ENCODE measurements at regions not wholly inside any gene's neighbourhood (a gene's known extent, or its start where the extent isn't known, plus 50 kb on each side); places are given as distances from the start of the nearest gene placed in this dataset.

DNA sequence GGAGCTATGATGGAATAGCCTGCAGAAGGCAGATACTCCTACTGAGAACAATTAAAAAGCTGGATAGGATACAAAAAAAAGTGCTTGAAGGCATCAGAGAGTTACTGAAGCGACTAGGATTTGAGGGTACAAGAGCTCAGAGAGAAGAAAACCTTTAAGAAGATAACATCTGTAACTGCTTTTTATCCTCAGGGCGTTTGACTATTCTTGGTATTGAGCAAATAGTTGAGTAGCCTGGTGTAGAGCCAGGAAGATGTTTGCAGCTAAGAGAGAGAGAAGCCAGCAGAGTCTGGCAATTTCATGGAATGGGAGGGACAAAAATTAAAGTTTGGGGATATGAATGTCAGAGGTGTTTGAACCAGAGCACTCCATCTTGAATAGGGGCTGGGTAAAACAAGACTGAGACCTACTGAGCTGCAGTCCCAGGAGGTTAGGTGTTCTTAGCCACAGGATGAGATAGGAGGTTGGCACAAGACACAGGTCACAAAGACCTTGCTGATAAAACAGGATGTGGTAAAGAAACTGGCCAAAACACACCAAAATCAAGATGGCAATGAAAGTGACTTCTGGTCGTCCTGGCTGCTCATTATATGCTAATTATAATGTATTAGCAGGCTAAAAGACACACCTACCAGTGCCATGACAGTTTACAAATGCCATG lies 428.8 kb downstream of the SH2D4B start:
- TF ChIP-seq, protein P1, sequence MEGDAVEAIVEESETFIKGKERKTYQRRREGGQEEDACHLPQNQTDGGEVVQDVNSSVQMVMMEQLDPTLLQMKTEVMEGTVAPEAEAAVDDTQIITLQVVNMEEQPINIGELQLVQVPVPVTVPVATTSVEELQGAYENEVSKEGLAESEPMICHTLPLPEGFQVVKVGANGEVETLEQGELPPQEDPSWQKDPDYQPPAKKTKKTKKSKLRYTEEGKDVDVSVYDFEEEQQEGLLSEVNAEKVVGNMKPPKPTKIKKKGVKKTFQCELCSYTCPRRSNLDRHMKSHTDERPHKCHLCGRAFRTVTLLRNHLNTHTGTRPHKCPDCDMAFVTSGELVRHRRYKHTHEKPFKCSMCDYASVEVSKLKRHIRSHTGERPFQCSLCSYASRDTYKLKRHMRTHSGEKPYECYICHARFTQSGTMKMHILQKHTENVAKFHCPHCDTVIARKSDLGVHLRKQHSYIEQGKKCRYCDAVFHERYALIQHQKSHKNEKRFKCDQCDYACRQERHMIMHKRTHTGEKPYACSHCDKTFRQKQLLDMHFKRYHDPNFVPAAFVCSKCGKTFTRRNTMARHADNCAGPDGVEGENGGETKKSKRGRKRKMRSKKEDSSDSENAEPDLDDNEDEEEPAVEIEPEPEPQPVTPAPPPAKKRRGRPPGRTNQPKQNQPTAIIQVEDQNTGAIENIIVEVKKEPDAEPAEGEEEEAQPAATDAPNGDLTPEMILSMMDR (IDR thresholded peaks at IDR 0.05), result no peak
- TF ChIP-seq POLR2A (IDR thresholded peaks at IDR 0.05) (no peak), POLR2AphosphoS5 (IDR thresholded peaks at IDR 0.05; ENCODE audit: insufficient read depth in 1 of 2, low read depth in 1 of 2) (no peak)
